ENCODE measurements at regions not wholly inside any gene's neighbourhood (a gene's known extent, or its start where the extent isn't known, plus 50 kb on each side); places are given as distances from the start of the nearest gene placed in this dataset.

DNA sequence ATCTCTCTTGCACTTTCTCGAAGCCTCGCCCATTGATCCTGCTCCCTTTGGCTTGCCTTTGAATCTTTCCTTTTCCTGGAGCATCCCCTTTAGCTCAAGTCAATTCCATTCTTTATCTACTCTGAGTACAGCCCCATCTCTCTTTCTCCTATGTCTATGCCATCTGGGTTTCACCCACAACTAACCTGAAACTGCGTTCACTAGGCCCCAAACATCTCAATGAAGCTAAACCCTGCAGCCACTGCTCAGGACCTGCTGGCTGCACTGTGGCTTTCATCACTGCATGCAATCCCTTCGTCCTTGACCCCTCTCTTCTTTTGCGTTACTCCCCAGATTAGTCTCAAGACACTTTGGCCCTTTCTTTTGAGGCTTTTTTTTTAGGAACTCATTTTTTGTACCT is 81.6 kb upstream of the CYRIA start:
- TF ChIP-seq EZH2 (IDR thresholded peaks at IDR 0.05; ENCODE audit: borderline replicate concordance, control insufficient read depth, low read depth, low read length) (no peak), SIN3A (IDR thresholded peaks at IDR 0.05; ENCODE audit: low read depth, low read length) (no peak), RBBP5 (conservative IDR thresholded peaks at IDR 0.05) (no peak), ESRRA (IDR thresholded peaks at IDR 0.05; ENCODE audit: low read length) (no peak), TCF12 (IDR thresholded peaks at IDR 0.05; ENCODE audit: low read depth, low read length) (no peak), RAD21 (IDR thresholded peaks at IDR 0.05; ENCODE audit: insufficient read depth, low read depth, low read length) (no peak), CTCF (IDR thresholded peaks at IDR 0.05 in 2 of 3, conservative IDR thresholded peaks at IDR 0.05 in 1 of 3; ENCODE audit: control insufficient read depth in 2 of 3, extremely low read depth in 1 of 3, insufficient read depth in 1 of 3, low read depth in 3 of 3, low read length in 3 of 3) (no peak), TAF1 (IDR thresholded peaks at IDR 0.05; ENCODE audit: borderline replicate concordance, low read depth, low read length) (no peak), POLR2A (IDR thresholded peaks at IDR 0.05; ENCODE audit: low read depth, low read length) (no peak), ZZZ3 (IDR thresholded peaks at IDR 0.05; ENCODE audit: control insufficient read depth, insufficient read length, low read depth) (no peak), EGR1 (IDR thresholded peaks at IDR 0.05; ENCODE audit: borderline replicate concordance in 1 of 2, low read depth in 2 of 2, low read length in 2 of 2) (no peak), JUND (IDR thresholded peaks at IDR 0.05; ENCODE audit: low read depth, low read length) (no peak), CEBPB (IDR thresholded peaks at IDR 0.05; ENCODE audit: borderline replicate concordance in 1 of 2, low read depth in 2 of 2, low read length in 2 of 2) (no peak), KAT2A (conservative IDR thresholded peaks at IDR 0.05; ENCODE audit: control insufficient read depth, low read depth, low read length) (no peak)
